Karpas-422 (cell line): ENCODE measurements at regions not wholly inside any gene's neighbourhood (a gene's known extent, or its start where the extent isn't known, plus 50 kb on each side); places are given as distances from the start of the nearest gene placed in this dataset.
A peak's percentile ranks its signal among the peaks of the same experiment; 100 is the strongest.

Source experiments
- DNase-seq: peaks from one replicate; pipeline ENCODE4 v3.0.0-alpha.2; 2015
- H2AFZ ChIP-seq: fragments of 200-600 bp; sonication (generic); 2 replicates; pipeline ENCODE4 v1.6.1; 2014; ENCODE audit warnings: antibody characterized with exemption, low read length, mixed read lengths
- H3K27ac ChIP-seq: fragments of 200-600 bp; sonication (generic); 2 replicates; pipeline ENCODE4 v1.5.1; 2014; ENCODE audit warnings: mild to moderate bottlenecking, low read length, moderate library complexity
- H3K27me3 ChIP-seq: fragments of 200-600 bp; sonication (generic); 2 replicates; pipeline ENCODE4 v1.6.1; 2014; ENCODE audit warnings: low read length, mixed read lengths
- H3K36me3 ChIP-seq: fragments of 200-600 bp; sonication (generic); 2 replicates; pipeline ENCODE4 v1.6.1; 2014; ENCODE audit warnings: low read length, mixed read lengths; ENCODE audit not compliant: insufficient read depth
- H3K4me1 ChIP-seq: fragments of 200-600 bp; sonication (generic); 2 replicates; pipeline ENCODE4 v1.6.1; 2014; ENCODE audit warnings: mild to moderate bottlenecking, low read length, mixed read lengths
- H3K4me2 ChIP-seq: fragments of 200-600 bp; sonication (generic); 2 replicates; pipeline ENCODE4 v1.6.1; 2014; ENCODE audit warnings: low read length, low read depth, mild to moderate bottlenecking; ENCODE audit not compliant: poor library complexity, severe bottlenecking
- H3K4me3 ChIP-seq: fragments of 200-600 bp; sonication (generic); 2 replicates; pipeline ENCODE4 v1.5.1; 2014; ENCODE audit warnings: mild to moderate bottlenecking, antibody characterized with exemption, low read length, mixed read lengths
- H3K79me2 ChIP-seq: fragments of 200-600 bp; sonication (generic); 2 replicates; pipeline ENCODE4 v1.6.1; 2014; ENCODE audit warnings: mild to moderate bottlenecking, low read length, mixed read lengths
- H3K9ac ChIP-seq: fragments of 200-600 bp; sonication (generic); 2 replicates; pipeline ENCODE4 v1.6.0; 2014; ENCODE audit warnings: low read length
- H3K9me2 ChIP-seq: fragments of 200-600 bp; sonication (generic), shearing (Covaris generic); replicated peaks from 2 replicates; pipeline ENCODE4 v1.6.0; 2014; ENCODE audit warnings: mild to moderate bottlenecking, low read length, moderate library complexity; ENCODE audit not compliant: insufficient read depth
- H3K9me3 ChIP-seq: fragments of 300-700, 200-600 bp; sonication (generic); 2 replicates; pipeline ENCODE4 v1.6.1; 2014; ENCODE audit warnings: low read length, mixed read lengths
- H4K20me1 ChIP-seq: fragments of 200-600 bp; sonication (generic); 2 replicates; pipeline ENCODE4 v1.6.1; 2014; ENCODE audit warnings: mild to moderate bottlenecking, antibody characterized with exemption, low read length, low read depth; ENCODE audit not compliant: insufficient read depth

GRCh38 chr10:69693886-69694285 lies 63.8 kb downstream of the FAM241B start:
- Histone ChIP-seq H3K27ac (no peak overlapping the region), H2AFZ (no peak overlapping the region), H3K36me3 (no peaks in the 10 kb centered on the region), H3K79me2 (no peaks in the 10 kb centered on the region), H3K4me1 (no peaks in the 10 kb centered on the region), H3K4me3 (no peak overlapping the region), H4K20me1 (no peaks in the 10 kb centered on the region), H3K9ac (no peak overlapping the region), H3K9me3 (no peaks in the 10 kb centered on the region), H3K4me2 (no peak overlapping the region), H3K27me3 (no peaks in the 10 kb centered on the region), H3K9me2 (no peaks in the 10 kb centered on the region)
- no peak for DNase-seq

GRCh38 chr10:69696073-69696731 lies 66.2 kb downstream of the FAM241B start:
- no peak overlapping the region for H3K27ac ChIP-seq
- H3K36me3 ChIP-seq: no peaks in the 10 kb centered on the region
- no peaks in the 10 kb centered on the region for H3K27me3 ChIP-seq
- H3K9ac ChIP-seq: no peak overlapping the region
- H3K4me1 ChIP-seq: no peaks in the 10 kb centered on the region
- H3K9me2 ChIP-seq: no peaks in the 10 kb centered on the region
- H3K4me2 ChIP-seq: no peak overlapping the region
- H4K20me1 ChIP-seq: no peaks in the 10 kb centered on the region
- H3K4me3 ChIP-seq: no peak overlapping the region
- no peaks in the 10 kb centered on the region for H3K9me3 ChIP-seq
- H2AFZ ChIP-seq: no peak overlapping the region
- peak; percentile 52 for DNase-seq
- H3K79me2 ChIP-seq: no peaks in the 10 kb centered on the region

- no peaks in the 10 kb centered on the region for H3K4me1 ChIP-seq
- no peaks in the 10 kb centered on the region for H3K9me3 ChIP-seq
Observed at GRCh38 chr10:69697006-69697405, 67.0 kb downstream of the FAM241B start.

GRCh38 chr10:69703256-69703655 lies 73.2 kb downstream of the FAM241B start:
- Histone ChIP-seq H3K9ac (no peak overlapping the region), H3K4me2 (no peak overlapping the region), H2AFZ (no peak overlapping the region), H3K4me3 (no peak overlapping the region), H3K4me1 (no peaks in the 10 kb centered on the region), H3K9me2 (no peaks in the 10 kb centered on the region), H3K36me3 (no peaks in the 10 kb centered on the region), H3K27me3 (no peaks in the 10 kb centered on the region), H3K79me2 (no peaks in the 10 kb centered on the region), H3K27ac (no peak overlapping the region), H4K20me1 (no peaks in the 10 kb centered on the region), H3K9me3 (no peaks in the 10 kb centered on the region)
- DNase-seq: no peak

More at GRCh38 chr10:69697006-69697405, 67.0 kb downstream of the FAM241B start:
- H3K27me3 ChIP-seq: no peaks in the 10 kb centered on the region
- no peak for DNase-seq
- no peaks in the 10 kb centered on the region for H4K20me1 ChIP-seq
- H3K9ac ChIP-seq: no peak overlapping the region
- no peak overlapping the region for H3K4me3 ChIP-seq
- no peak overlapping the region for H3K4me2 ChIP-seq
- H3K36me3 ChIP-seq: no peaks in the 10 kb centered on the region
- H2AFZ ChIP-seq: no peak overlapping the region
- H3K79me2 ChIP-seq: no peaks in the 10 kb centered on the region
- no peak overlapping the region for H3K27ac ChIP-seq
- H3K9me2 ChIP-seq: no peaks in the 10 kb centered on the region

- Histone ChIP-seq H3K4me1 (no peaks in the 10 kb centered on the region), H3K27ac (no peak overlapping the region), H3K36me3 (no peaks in the 10 kb centered on the region), H3K4me2 (no peak overlapping the region), H3K4me3 (no peak overlapping the region), H3K9me3 (no peaks in the 10 kb centered on the region), H3K9ac (no peak overlapping the region), H3K9me2 (no peaks in the 10 kb centered on the region), H3K27me3 (no peaks in the 10 kb centered on the region), H3K79me2 (no peaks in the 10 kb centered on the region), H4K20me1 (no peaks in the 10 kb centered on the region), H2AFZ (no peak overlapping the region)
- no peak for DNase-seq
Observed at GRCh38 chr10:69703766-69704630, 74.0 kb downstream of the FAM241B start.

GRCh38 chr10:69709366-69709941 lies 79.4 kb downstream of the FAM241B start:
- no peaks in the 10 kb centered on the region for H3K9me2 ChIP-seq
- H2AFZ ChIP-seq: no peak overlapping the region
- no peaks in the 10 kb centered on the region for H3K4me1 ChIP-seq
- no peak for DNase-seq
- H3K4me3 ChIP-seq: no peak overlapping the region
- H3K79me2 ChIP-seq: no peaks in the 10 kb centered on the region
- H3K4me2 ChIP-seq: no peak overlapping the region
- no peaks in the 10 kb centered on the region for H3K36me3 ChIP-seq
- H3K27ac ChIP-seq: no peak overlapping the region
- no peaks in the 10 kb centered on the region for H3K27me3 ChIP-seq
- no peaks in the 10 kb centered on the region for H4K20me1 ChIP-seq
- no peaks in the 10 kb centered on the region for H3K9me3 ChIP-seq
- H3K9ac ChIP-seq: no peak overlapping the region

- Histone ChIP-seq H3K27ac (no peak overlapping the region), H4K20me1 (no peaks in the 10 kb centered on the region), H3K4me1 (no peaks in the 10 kb centered on the region), H3K79me2 (no peaks in the 10 kb centered on the region), H2AFZ (no peak overlapping the region), H3K4me3 (no peak overlapping the region), H3K9me3 (no peaks in the 10 kb centered on the region), H3K36me3 (no peaks in the 10 kb centered on the region), H3K27me3 (no peaks in the 10 kb centered on the region), H3K4me2 (no peak overlapping the region), H3K9me2 (no peaks in the 10 kb centered on the region), H3K9ac (no peak overlapping the region)
- DNase-seq: no peak
Observed at GRCh38 chr10:69710008-69710888, 80.2 kb downstream of the FAM241B start.
